ENCODE measurements at regions not wholly inside any gene's neighbourhood (a gene's known extent, or its start where the extent isn't known, plus 50 kb on each side); places are given as distances from the start of the nearest gene placed in this dataset.
A peak's percentile ranks its signal among the peaks of the same experiment; 100 is the strongest.

GRCh38 chr12:34097213-34097612 is 74.9 kb downstream of the ALG10 start:
- TF ChIP-seq CTCF (IDR thresholded peaks at IDR 0.05; ENCODE audit: extremely low read depth, low read depth, low read length), result no peak
- Histone ChIP-seq H3K27ac (ENCODE audit: low read depth, low read length) (no peak overlapping the region), H2AFZ (ENCODE audit: low read length) (no peak overlapping the region), H3K79me2 (ENCODE audit: insufficient read depth, low read length) (no peaks in the 10 kb centered on the region), H4K20me1 (ENCODE audit: insufficient read depth, low read length) (no peaks in the 10 kb centered on the region), H3K36me3 (ENCODE audit: insufficient read depth, low read length) (no peaks in the 10 kb centered on the region), H3K4me3 (ENCODE audit: insufficient read depth, low read length) (no peak overlapping the region), H3K9me3 (ENCODE audit: low read depth, low read length) (no peaks in the 10 kb centered on the region), H3K4me1 (ENCODE audit: insufficient read depth, low read length) (no peaks in the 10 kb centered on the region), H3K4me2 (ENCODE audit: insufficient read depth, low read length) (no peak overlapping the region), H3K27me3 (ENCODE audit: insufficient read depth, low read length) (no peaks in the 10 kb centered on the region)
- no peak for DNase-seq (ENCODE audit: insufficient read length, low spot score, missing footprints)

GRCh38 chr12:34105392-34105933 is 83.2 kb downstream of the ALG10 start:
- Histone ChIP-seq H3K36me3 (ENCODE audit: insufficient read depth, low read length) (no peaks in the 10 kb centered on the region), H3K4me2 (ENCODE audit: insufficient read depth, low read length) (no peak overlapping the region), H3K4me1 (ENCODE audit: insufficient read depth, low read length) (no peaks in the 10 kb centered on the region), H3K9me3 (ENCODE audit: low read depth, low read length) (no peaks in the 10 kb centered on the region), H3K27ac (ENCODE audit: low read depth, low read length) (no peak overlapping the region), H2AFZ (ENCODE audit: low read length) (no peak overlapping the region), H3K4me3 (ENCODE audit: insufficient read depth, low read length) (no peak overlapping the region), H4K20me1 (ENCODE audit: insufficient read depth, low read length) (no peaks in the 10 kb centered on the region), H3K79me2 (ENCODE audit: insufficient read depth, low read length) (no peaks in the 10 kb centered on the region), H3K27me3 (ENCODE audit: insufficient read depth, low read length) (no peaks in the 10 kb centered on the region)
- no peak for TF ChIP-seq CTCF (IDR thresholded peaks at IDR 0.05; ENCODE audit: extremely low read depth, low read depth, low read length)
- DNase-seq (ENCODE audit: insufficient read length, low spot score, missing footprints), result no peak

GRCh38 chr12:34106172-34106571 is 83.9 kb downstream of the ALG10 start:
- no peak for TF ChIP-seq CTCF (IDR thresholded peaks at IDR 0.05; ENCODE audit: extremely low read depth, low read depth, low read length)
- H3K9me3 ChIP-seq (ENCODE audit: low read depth, low read length), result no peaks in the 10 kb centered on the region
- no peak overlapping the region for H2AFZ ChIP-seq (ENCODE audit: low read length)
- no peaks in the 10 kb centered on the region for H4K20me1 ChIP-seq (ENCODE audit: insufficient read depth, low read length)
- no peaks in the 10 kb centered on the region for H3K36me3 ChIP-seq (ENCODE audit: insufficient read depth, low read length)
- no peaks in the 10 kb centered on the region for H3K4me1 ChIP-seq (ENCODE audit: insufficient read depth, low read length)
- no peak overlapping the region for H3K4me3 ChIP-seq (ENCODE audit: insufficient read depth, low read length)
- H3K79me2 ChIP-seq (ENCODE audit: insufficient read depth, low read length), result no peaks in the 10 kb centered on the region
- H3K4me2 ChIP-seq (ENCODE audit: insufficient read depth, low read length), result no peak overlapping the region
- peak; percentile 46 for DNase-seq (ENCODE audit: insufficient read length, low spot score, missing footprints)
- H3K27ac ChIP-seq (ENCODE audit: low read depth, low read length), result no peak overlapping the region
- H3K27me3 ChIP-seq (ENCODE audit: insufficient read depth, low read length), result no peaks in the 10 kb centered on the region

GRCh38 chr12:34107016-34107415 is 84.7 kb downstream of the ALG10 start:
- no peaks in the 10 kb centered on the region for H3K27me3 ChIP-seq (ENCODE audit: insufficient read depth, low read length)
- H3K79me2 ChIP-seq (ENCODE audit: insufficient read depth, low read length), result no peaks in the 10 kb centered on the region
- no peak overlapping the region for H3K27ac ChIP-seq (ENCODE audit: low read depth, low read length)
- no peak overlapping the region for H3K4me2 ChIP-seq (ENCODE audit: insufficient read depth, low read length)
- no peaks in the 10 kb centered on the region for H3K36me3 ChIP-seq (ENCODE audit: insufficient read depth, low read length)
- no peaks in the 10 kb centered on the region for H3K4me1 ChIP-seq (ENCODE audit: insufficient read depth, low read length)
- no peak overlapping the region for H3K4me3 ChIP-seq (ENCODE audit: insufficient read depth, low read length)
- H2AFZ ChIP-seq (ENCODE audit: low read length), result no peak overlapping the region
- no peaks in the 10 kb centered on the region for H4K20me1 ChIP-seq (ENCODE audit: insufficient read depth, low read length)
- no peaks in the 10 kb centered on the region for H3K9me3 ChIP-seq (ENCODE audit: low read depth, low read length)
- DNase-seq (ENCODE audit: insufficient read length, low spot score, missing footprints), result no peak
- no peak for TF ChIP-seq CTCF (IDR thresholded peaks at IDR 0.05; ENCODE audit: extremely low read depth, low read depth, low read length)
